Calu3 (cell line): ENCODE measurements at regions not wholly inside any gene's neighbourhood (a gene's known extent, or its start where the extent isn't known, plus 50 kb on each side); places are given as distances from the start of the nearest gene placed in this dataset.

Experiments used
- BruUV-seq: library from RNA; stranded (reverse); fragments of 400-500 nt; replicated peaks from 2 replicates; lab custom pipeline; 2021; lab: Mats Ljungman, UMichigan
- CTCF ChIA-PET: fragments of 300-600 bp; sonication (Branson Sonifier 250); formaldehyde crosslinking; loops from one replicate; lab custom pipeline; 2022; ENCODE audit warnings: antibody characterized with exemption; lab: Charles Lee
- DNase-seq: peaks from one replicate; pipeline ENCODE4 v3.0.0; 2022
- H3K27ac Mint-ChIP-seq: one replicate; pipeline ENCODE4 v1.8.0; 2022; ENCODE audit warnings: mixed read lengths; ENCODE audit not compliant: unreplicated experiment
- H3K27me3 Mint-ChIP-seq: one replicate; pipeline ENCODE4 v1.8.0; 2022; ENCODE audit warnings: mixed read lengths; ENCODE audit not compliant: unreplicated experiment
- H3K36me3 Mint-ChIP-seq: one replicate; pipeline ENCODE4 v1.8.0; 2022; ENCODE audit warnings: mild to moderate bottlenecking, moderate library complexity, mixed read lengths; ENCODE audit not compliant: insufficient read depth, unreplicated experiment
- H3K4me1 Mint-ChIP-seq: one replicate; pipeline ENCODE4 v1.8.0; 2022; ENCODE audit warnings: mild to moderate bottlenecking, low read depth, mixed read lengths; ENCODE audit not compliant: unreplicated experiment
- H3K4me3 Mint-ChIP-seq: one replicate; pipeline ENCODE4 v1.8.0; 2022; ENCODE audit warnings: mild to moderate bottlenecking, low read depth, moderate library complexity, mixed read lengths; ENCODE audit not compliant: unreplicated experiment
- H3K9me3 Mint-ChIP-seq: one replicate; pipeline ENCODE4 v1.8.0; 2022; ENCODE audit warnings: low read depth, mixed read lengths; ENCODE audit not compliant: unreplicated experiment
- CTCF ChIP-seq: fragments of 200-600 bp; IDR thresholded peaks from one replicate; pipeline ENCODE4 v1.8.0; 2022; ENCODE audit warnings: antibody characterized with exemption; ENCODE audit not compliant: unreplicated experiment
- intact Hi-C: fragments of 100-400 bp; cut with micrococcal nuclease; formaldehyde crosslinking; loops from one replicate; pipeline ENCODE4 v1.10.0; 2022; ENCODE audit not compliant: unreplicated experiment

- no peak overlapping the region for H3K27ac Mint-ChIP-seq
- H3K4me3 Mint-ChIP-seq: no peak overlapping the region
- no peaks in the 10 kb centered on the region for H3K27me3 Mint-ChIP-seq
- H3K4me1 Mint-ChIP-seq: no peaks in the 10 kb centered on the region
- intact Hi-C loops: no loop called here
- CTCF ChIA-PET: no interaction called here
- no peaks in the 10 kb centered on the region for H3K9me3 Mint-ChIP-seq
- no TSS peak for BruUV-seq
- no peak for DNase-seq
- no peaks in the 10 kb centered on the region for H3K36me3 Mint-ChIP-seq
- TF ChIP-seq CTCF: no peak
These were observed 743.8 kb upstream of the SLC10A2 start for GRCh38 chr13:103810026-103810425.

- intact Hi-C loops: no loop called here
- TF ChIP-seq CTCF: no peak
- no peaks in the 10 kb centered on the region for H3K27me3 Mint-ChIP-seq
- no peaks in the 10 kb centered on the region for H3K4me1 Mint-ChIP-seq
- BruUV-seq: no TSS peak
- no peaks in the 10 kb centered on the region for H3K9me3 Mint-ChIP-seq
- no peak for DNase-seq
- CTCF ChIA-PET: no interaction called here
- no peak overlapping the region for H3K27ac Mint-ChIP-seq
- H3K36me3 Mint-ChIP-seq: no peaks in the 10 kb centered on the region
- H3K4me3 Mint-ChIP-seq: no peak overlapping the region
These were observed 739.6 kb upstream of the SLC10A2 start for GRCh38 chr13:103805771-103806170.

GRCh38 chr13:103803349-103803748, 737.1 kb upstream of the SLC10A2 start:
- Mint-ChIP-seq H3K27me3 (no peaks in the 10 kb centered on the region), H3K27ac (no peak overlapping the region), H3K4me1 (no peaks in the 10 kb centered on the region), H3K36me3 (no peaks in the 10 kb centered on the region), H3K4me3 (no peak overlapping the region), H3K9me3 (no peaks in the 10 kb centered on the region)
- no peak for TF ChIP-seq CTCF
- CTCF ChIA-PET: no interaction called here
- intact Hi-C loops: no loop called here
- no TSS peak for BruUV-seq
- no peak for DNase-seq

GRCh38 chr13:103799028-103799427, 732.8 kb upstream of the SLC10A2 start:
- H3K9me3 Mint-ChIP-seq: no peaks in the 10 kb centered on the region
- no peak for DNase-seq
- no TSS peak for BruUV-seq
- CTCF ChIA-PET: no interaction called here
- no peaks in the 10 kb centered on the region for H3K36me3 Mint-ChIP-seq
- no peak overlapping the region for H3K27ac Mint-ChIP-seq
- TF ChIP-seq CTCF: no peak
- H3K4me1 Mint-ChIP-seq: no peaks in the 10 kb centered on the region
- no peaks in the 10 kb centered on the region for H3K27me3 Mint-ChIP-seq
- intact Hi-C loops: no loop called here
- H3K4me3 Mint-ChIP-seq: no peak overlapping the region
